ENCODE measurements at regions not wholly inside any gene's neighbourhood (a gene's known extent, or its start where the extent isn't known, plus 50 kb on each side); places are given as distances from the start of the nearest gene placed in this dataset.

DNA sequence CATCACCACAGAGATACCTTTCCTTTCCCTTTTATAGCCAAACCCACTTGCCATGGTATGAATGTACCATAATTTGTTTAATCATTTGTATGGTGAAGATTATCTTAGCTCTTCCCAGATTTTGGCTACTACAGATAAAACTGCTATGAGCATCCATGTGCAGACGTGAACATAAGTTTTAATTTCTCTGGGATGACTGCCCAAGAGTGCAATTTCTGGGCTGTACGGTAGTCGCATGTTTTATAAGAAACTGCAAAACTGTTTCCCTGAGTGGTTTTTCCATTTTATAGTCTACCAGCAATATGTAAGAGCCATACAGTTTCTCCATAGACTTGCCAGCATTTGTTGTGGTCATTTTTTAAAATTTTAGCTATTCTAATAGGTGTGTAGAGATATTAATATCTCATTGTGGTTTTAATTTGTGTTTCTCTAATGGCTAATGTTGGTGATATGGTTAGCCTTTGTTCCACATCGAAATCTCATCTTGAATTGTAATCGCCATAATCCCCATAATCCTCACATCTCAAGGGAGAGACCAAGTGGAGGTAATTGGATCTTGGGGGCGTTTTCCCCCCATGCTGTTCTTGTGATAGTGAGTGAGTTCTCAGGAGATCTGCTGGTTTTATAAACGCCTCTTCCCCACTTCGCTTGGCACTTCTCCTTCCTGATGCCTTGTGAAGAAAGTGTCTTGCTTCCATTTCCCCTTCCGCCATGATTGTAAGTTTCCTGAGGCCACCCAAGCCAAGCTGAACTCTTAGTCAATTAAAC lies 628.5 kb upstream of the KLHL29 start:
- H3K4me3 ChIP-seq (ENCODE audit: low read depth, low read length): no peak overlapping the region
- no peak for DNase-seq
- no peaks in the 10 kb centered on the region for H3K9me3 ChIP-seq
- H3K27me3 ChIP-seq: no peaks in the 10 kb centered on the region
- H3K36me3 ChIP-seq: no peaks in the 10 kb centered on the region
- TF ChIP-seq, protein P1, sequence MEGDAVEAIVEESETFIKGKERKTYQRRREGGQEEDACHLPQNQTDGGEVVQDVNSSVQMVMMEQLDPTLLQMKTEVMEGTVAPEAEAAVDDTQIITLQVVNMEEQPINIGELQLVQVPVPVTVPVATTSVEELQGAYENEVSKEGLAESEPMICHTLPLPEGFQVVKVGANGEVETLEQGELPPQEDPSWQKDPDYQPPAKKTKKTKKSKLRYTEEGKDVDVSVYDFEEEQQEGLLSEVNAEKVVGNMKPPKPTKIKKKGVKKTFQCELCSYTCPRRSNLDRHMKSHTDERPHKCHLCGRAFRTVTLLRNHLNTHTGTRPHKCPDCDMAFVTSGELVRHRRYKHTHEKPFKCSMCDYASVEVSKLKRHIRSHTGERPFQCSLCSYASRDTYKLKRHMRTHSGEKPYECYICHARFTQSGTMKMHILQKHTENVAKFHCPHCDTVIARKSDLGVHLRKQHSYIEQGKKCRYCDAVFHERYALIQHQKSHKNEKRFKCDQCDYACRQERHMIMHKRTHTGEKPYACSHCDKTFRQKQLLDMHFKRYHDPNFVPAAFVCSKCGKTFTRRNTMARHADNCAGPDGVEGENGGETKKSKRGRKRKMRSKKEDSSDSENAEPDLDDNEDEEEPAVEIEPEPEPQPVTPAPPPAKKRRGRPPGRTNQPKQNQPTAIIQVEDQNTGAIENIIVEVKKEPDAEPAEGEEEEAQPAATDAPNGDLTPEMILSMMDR (IDR thresholded peaks at IDR 0.05; ENCODE audit: low read depth, low read length): no peak
- peaks cover 8% of the 10 kb centered on the region for H3K4me1 ChIP-seq

DNA sequence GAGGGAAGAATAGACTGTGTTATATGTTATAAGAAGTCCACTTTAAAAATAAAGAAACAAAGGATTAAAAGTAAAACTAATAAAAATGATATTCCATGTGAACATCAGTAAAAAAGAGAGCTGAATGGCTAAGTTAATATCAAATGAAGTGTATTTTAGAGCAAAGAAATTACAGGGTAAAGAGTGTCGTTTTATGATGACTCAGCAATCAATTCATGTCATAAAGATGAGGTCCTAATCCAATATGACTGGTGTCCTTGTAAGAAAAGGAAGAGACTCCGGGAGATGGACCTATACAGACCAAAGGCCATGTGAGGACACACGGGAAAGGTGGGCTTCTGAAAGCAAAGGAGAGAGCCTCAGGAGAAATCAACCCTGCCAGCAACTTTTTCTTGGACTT lies 615.5 kb upstream of the KLHL29 start:
- Histone ChIP-seq H3K36me3 (no peaks in the 10 kb centered on the region), H3K4me3 (ENCODE audit: low read depth, low read length) (no peak overlapping the region), H3K27me3 (no peaks in the 10 kb centered on the region), H3K4me1 (no peaks in the 10 kb centered on the region), H3K9me3 (no peaks in the 10 kb centered on the region)
- TF ChIP-seq, protein P1 (IDR thresholded peaks at IDR 0.05; ENCODE audit: low read depth, low read length): no peak
- DNase-seq: no peak

DNA sequence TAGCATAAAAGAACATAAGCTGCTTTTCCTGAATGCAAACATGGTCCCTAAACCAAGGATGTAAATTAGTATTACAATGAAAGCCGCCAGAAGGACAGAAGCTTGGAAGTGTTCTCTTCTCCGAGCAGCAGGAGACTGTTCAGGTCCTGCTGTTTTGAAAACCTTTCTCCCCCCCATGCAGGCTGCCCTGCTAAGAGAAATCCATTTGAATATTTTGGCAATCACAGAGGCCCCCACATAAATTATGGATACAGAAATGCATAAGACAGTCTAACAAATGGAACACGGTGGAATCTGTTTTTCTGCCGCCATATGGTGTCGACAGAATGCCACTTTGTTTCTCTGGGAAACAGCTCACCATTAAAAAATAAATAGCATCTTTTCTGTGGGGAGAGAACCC lies 600.4 kb upstream of the KLHL29 start:
- no peaks in the 10 kb centered on the region for H3K36me3 ChIP-seq
- no peak for DNase-seq
- no peaks in the 10 kb centered on the region for H3K9me3 ChIP-seq
- TF ChIP-seq, protein P1 (IDR thresholded peaks at IDR 0.05; ENCODE audit: low read depth, low read length): no peak
- H3K4me3 ChIP-seq (ENCODE audit: low read depth, low read length): no peak overlapping the region
- no peaks in the 10 kb centered on the region; the same call in 1 of the 2 replicates for H3K4me1 ChIP-seq
- no peaks in the 10 kb centered on the region for H3K27me3 ChIP-seq

DNA sequence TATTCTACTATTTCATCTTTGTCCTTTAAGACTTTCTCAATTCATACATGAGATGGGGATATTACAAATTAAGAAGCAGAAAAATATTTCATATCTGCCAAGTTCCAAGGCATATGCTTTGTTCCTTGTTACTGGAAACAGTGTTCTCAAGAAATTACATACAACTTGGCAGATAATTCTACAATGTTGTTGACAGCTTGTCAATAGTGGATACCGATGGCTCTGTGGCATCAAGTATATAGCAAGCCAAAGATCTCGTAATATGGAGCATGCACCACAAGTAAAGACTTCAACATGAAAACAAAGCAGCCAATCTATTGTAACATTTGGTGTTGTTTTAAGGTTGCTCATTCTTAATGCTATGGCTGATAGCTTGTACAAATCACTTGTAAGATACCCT lies 598.2 kb upstream of the KLHL29 start:
- TF ChIP-seq, protein P1 (IDR thresholded peaks at IDR 0.05; ENCODE audit: low read depth, low read length): no peak
- DNase-seq: no peak
- no peaks in the 10 kb centered on the region; the same call in 1 of the 2 replicates for H3K4me1 ChIP-seq
- H3K4me3 ChIP-seq (ENCODE audit: low read depth, low read length): no peak overlapping the region
- no peaks in the 10 kb centered on the region for H3K27me3 ChIP-seq
- no peaks in the 10 kb centered on the region for H3K9me3 ChIP-seq
- no peaks in the 10 kb centered on the region for H3K36me3 ChIP-seq

DNA sequence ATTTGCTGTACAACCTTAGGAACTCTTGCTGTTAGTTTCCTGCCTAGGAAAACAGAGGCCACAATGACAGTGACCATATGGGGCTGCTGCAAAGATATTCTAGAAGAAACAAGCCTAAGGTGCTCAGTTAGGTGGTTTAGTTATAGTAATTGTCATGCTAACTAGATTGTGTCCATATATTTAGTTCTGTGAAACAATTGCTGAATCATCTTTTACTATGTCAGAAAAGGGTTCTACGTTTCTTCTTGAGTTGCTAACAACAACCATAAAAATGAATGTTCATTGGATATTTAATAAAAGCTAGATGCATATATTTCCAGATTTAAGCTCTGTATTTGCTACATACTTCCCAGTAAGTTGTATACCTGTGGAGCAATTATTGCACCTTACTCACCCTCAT lies 597.2 kb upstream of the KLHL29 start:
- Histone ChIP-seq H3K4me3 (ENCODE audit: low read depth, low read length) (no peak overlapping the region), H3K36me3 (no peaks in the 10 kb centered on the region), H3K27me3 (no peaks in the 10 kb centered on the region), H3K9me3 (no peaks in the 10 kb centered on the region), H3K4me1 (no peaks in the 10 kb centered on the region; the same call in 1 of the 2 replicates)
- TF ChIP-seq, protein P1 (IDR thresholded peaks at IDR 0.05; ENCODE audit: low read depth, low read length): no peak
- no peak for DNase-seq

DNA sequence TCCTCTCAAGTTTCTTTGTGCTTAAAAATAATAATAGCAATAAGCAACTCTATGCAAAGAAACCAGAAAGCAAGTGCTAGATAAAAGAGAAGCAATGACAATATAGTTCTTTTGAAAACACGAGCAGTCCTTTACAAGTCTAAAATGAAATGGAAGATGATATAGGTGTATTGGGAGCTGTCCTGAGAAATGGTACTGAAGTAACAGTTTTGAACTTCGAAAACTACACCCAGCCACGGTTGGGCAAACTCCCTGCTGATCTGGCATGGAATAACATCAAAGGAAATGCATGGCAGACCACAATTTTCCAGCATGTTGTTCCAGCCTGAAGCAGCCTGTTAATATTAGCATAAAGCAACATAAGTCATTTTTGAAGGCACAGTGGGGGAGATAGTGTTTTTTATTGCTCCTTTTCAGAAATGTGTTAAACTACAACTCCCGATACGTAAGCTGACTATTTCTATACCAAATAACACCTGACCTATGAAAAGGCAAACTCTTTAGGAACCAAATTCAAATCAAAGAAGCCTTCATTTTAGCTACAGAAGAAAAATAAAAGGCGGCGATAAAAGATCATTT lies 596.1 kb upstream of the KLHL29 start:
- Histone ChIP-seq H3K4me3 (ENCODE audit: low read depth, low read length) (no peak overlapping the region), H3K27me3 (no peaks in the 10 kb centered on the region), H3K9me3 (no peaks in the 10 kb centered on the region), H3K36me3 (no peaks in the 10 kb centered on the region), H3K4me1 (no peaks in the 10 kb centered on the region)
- TF ChIP-seq, protein P1 (IDR thresholded peaks at IDR 0.05; ENCODE audit: low read depth, low read length): no peak
- DNase-seq: no peak

All from BE2C (cell line).